Prostate gland (tissue), 2 donors: ENCODE measurements at regions not wholly inside any gene's neighbourhood (a gene's known extent, or its start where the extent isn't known, plus 50 kb on each side); places are given as distances from the start of the nearest gene placed in this dataset.

Experiments
- POLR2A ChIP-seq: fragments of 450-650 bp; IDR thresholded peaks from one replicate; pipeline ENCODE4 v1.6.1; 2016; ENCODE audit warnings: antibody characterized with exemption, mild to moderate bottlenecking
- POLR2AphosphoS5 ChIP-seq: sonication (generic); formaldehyde crosslinking; IDR thresholded peaks from one replicate; pipeline ENCODE4 v1.6.1; 2017; ENCODE audit warnings: antibody characterized with exemption
- TF ChIP-seq, protein P1 (sequence below), 4 experiments: fragments of 200-600 bp in 2 of 4; fragments of 450-650 bp in 2 of 4; sonication (generic) in 2 of 4; IDR thresholded peaks; 1 replicate in 3 of 4; 2 replicates in 1 of 4; pipeline ENCODE4 v1.5.1; 2016 to 2019; ENCODE audit warnings: antibody characterized with exemption in 4 of 4, mild to moderate bottlenecking in 2 of 4, moderate library complexity in 2 of 4

DNA sequence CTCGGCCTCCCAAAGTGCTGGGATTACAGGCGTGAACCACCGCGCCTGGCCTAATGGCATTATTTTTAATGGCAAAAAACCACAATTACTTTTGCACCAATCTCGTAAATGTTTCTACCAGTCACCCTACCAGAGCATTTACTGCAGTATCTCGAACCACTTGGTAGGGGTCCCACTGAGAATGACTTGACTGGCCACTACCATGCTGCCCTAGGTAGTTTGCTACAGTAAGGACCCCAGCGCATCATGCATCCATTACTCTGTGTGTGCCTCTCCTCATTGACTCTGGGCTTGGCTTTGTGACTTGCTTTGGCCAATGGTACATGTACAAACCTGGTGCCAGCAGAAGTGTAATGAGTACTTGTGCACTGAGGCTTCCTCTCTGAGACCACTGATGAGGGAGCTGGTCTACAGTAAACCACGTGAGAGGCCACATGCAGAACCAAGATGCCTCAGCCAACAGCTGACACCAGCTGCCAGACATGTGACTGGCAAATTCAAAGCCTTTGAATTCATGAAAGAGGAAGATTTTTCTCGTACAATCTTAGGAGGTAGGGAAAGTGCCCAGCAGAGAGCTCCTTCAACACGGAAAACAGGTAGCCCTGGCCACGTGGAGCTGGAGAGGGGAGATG lies 421.7 kb upstream of the C16orf82 start:
- TF ChIP-seq POLR2A (no peak), POLR2AphosphoS5 (no peak)
- TF ChIP-seq, protein P1, sequence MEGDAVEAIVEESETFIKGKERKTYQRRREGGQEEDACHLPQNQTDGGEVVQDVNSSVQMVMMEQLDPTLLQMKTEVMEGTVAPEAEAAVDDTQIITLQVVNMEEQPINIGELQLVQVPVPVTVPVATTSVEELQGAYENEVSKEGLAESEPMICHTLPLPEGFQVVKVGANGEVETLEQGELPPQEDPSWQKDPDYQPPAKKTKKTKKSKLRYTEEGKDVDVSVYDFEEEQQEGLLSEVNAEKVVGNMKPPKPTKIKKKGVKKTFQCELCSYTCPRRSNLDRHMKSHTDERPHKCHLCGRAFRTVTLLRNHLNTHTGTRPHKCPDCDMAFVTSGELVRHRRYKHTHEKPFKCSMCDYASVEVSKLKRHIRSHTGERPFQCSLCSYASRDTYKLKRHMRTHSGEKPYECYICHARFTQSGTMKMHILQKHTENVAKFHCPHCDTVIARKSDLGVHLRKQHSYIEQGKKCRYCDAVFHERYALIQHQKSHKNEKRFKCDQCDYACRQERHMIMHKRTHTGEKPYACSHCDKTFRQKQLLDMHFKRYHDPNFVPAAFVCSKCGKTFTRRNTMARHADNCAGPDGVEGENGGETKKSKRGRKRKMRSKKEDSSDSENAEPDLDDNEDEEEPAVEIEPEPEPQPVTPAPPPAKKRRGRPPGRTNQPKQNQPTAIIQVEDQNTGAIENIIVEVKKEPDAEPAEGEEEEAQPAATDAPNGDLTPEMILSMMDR (IDR thresholded peaks at IDR 0.05): no peak
